ENCODE measurements at regions not wholly inside any gene's neighbourhood (a gene's known extent, or its start where the extent isn't known, plus 50 kb on each side); places are given as distances from the start of the nearest gene placed in this dataset.

DNA sequence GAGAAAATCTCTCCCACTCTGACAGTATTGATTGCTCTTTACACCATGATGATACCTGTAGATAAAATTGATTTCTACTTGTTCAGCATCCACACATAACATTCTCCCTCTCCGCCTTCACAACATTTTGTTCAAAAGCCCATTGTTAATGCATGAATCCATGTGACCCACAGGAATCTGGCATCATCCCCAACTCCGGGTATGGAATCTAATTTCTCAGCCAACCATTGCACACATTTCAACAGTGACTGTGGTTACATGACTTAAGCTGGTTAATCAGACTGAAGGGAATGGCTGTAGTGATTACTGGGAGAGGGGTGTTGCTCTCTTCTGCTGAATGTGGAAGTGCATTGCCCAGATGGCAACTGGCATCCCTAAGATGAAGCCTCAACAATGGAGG, 161.4 kb upstream of the C16orf82 start:
- TF ChIP-seq, protein P1, sequence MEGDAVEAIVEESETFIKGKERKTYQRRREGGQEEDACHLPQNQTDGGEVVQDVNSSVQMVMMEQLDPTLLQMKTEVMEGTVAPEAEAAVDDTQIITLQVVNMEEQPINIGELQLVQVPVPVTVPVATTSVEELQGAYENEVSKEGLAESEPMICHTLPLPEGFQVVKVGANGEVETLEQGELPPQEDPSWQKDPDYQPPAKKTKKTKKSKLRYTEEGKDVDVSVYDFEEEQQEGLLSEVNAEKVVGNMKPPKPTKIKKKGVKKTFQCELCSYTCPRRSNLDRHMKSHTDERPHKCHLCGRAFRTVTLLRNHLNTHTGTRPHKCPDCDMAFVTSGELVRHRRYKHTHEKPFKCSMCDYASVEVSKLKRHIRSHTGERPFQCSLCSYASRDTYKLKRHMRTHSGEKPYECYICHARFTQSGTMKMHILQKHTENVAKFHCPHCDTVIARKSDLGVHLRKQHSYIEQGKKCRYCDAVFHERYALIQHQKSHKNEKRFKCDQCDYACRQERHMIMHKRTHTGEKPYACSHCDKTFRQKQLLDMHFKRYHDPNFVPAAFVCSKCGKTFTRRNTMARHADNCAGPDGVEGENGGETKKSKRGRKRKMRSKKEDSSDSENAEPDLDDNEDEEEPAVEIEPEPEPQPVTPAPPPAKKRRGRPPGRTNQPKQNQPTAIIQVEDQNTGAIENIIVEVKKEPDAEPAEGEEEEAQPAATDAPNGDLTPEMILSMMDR (IDR thresholded peaks at IDR 0.05): no peak
- no peak for TF ChIP-seq POLR2A (IDR thresholded peaks at IDR 0.05)
- TF ChIP-seq EP300 (IDR thresholded peaks at IDR 0.05): no peak
- no peak for TF ChIP-seq POLR2AphosphoS5 (IDR thresholded peaks at IDR 0.05)
